HepG2 (cell line): ENCODE measurements at regions not wholly inside any gene's neighbourhood (a gene's known extent, or its start where the extent isn't known, plus 50 kb on each side); places are given as distances from the start of the nearest gene placed in this dataset.

Source experiments
- ATAC-seq: fragments of 200-7000 bp; cut with Tn5 transposase; 3 replicates; pipeline ENCODE4 v1.9.1; 2020; ENCODE audit warnings: mild to moderate bottlenecking, moderate library complexity
- BruUV-seq: library from RNA; stranded (reverse); fragments of 400-500 nt; replicated peaks from 2 replicates; lab custom pipeline; 2021; lab: Mats Ljungman, UMichigan
- CTCF ChIA-PET: fragments of 300-600 bp; formaldehyde crosslinking; extraction: SDS; loops from one replicate; lab custom pipeline; 2021; ENCODE audit warnings: low total read pairs, inconsistent platforms, low intra/inter-chr PET ratio; lab: Yijun Ruan, JAX
- POLR2A ChIA-PET: fragments of 350-600 bp; sonication (Branson Sonifier 250); formaldehyde crosslinking; loops from one replicate; lab custom pipeline; 2020; ENCODE audit warnings: antibody characterized with exemption, inconsistent platforms; lab: Yijun Ruan, JAX
- DNase-seq: peaks from one replicate; pipeline ENCODE4 v3.0.0-alpha.2; 2015; ENCODE audit warnings: low spot score
- FAIRE-seq: peaks from 3 replicates; lab custom pipeline; 2011; peaks lifted over from hg19 to GRCh38; lab: Jason Lieb, UNC
- H2AFZ ChIP-seq: one replicate; pipeline ENCODE4 v1.6.1; 2011; ENCODE audit warnings: low read length, inconsistent platforms
- H3K27ac ChIP-seq: fragments of 300-600 bp; 3 replicates; pipeline ENCODE4 v1.8.0; 2011; ENCODE audit warnings: mixed run types, mild to moderate bottlenecking, mixed read lengths, low read length, inconsistent platforms; ENCODE audit not compliant: insufficient read depth; ENCODE audit errors: extremely low read length
- H3K27me3 ChIP-seq, 2 experiments: fragments of 200-600 bp in 1 of 2; 2 replicates in 1 of 2; 3 replicates in 1 of 2; pipeline versions ENCODE4 v1.6.0 to v1.8.0; 2011; ENCODE audit warnings: low read length in 2 of 2, mild to moderate bottlenecking in 2 of 2, moderate library complexity in 2 of 2, inconsistent platforms in 1 of 2; ENCODE audit not compliant: insufficient read depth in 2 of 2, control insufficient read depth in 1 of 2
- H3K36me3 ChIP-seq, 2 experiments: fragments of 200-600 bp in 1 of 2; replicated peaks in 1 of 2; 2 replicates in 1 of 2; 3 replicates in 1 of 2; pipeline versions ENCODE4 v1.5.1 to v1.8.0; 2011; ENCODE audit warnings: low read length in 2 of 2, inconsistent platforms in 1 of 2; ENCODE audit not compliant: insufficient read depth in 2 of 2, control insufficient read depth in 1 of 2
- H3K4me1 ChIP-seq: 2 replicates; pipeline ENCODE4 v1.5.1; 2012; ENCODE audit warnings: low read length, inconsistent platforms; ENCODE audit not compliant: insufficient read depth
- H3K4me2 ChIP-seq: 2 replicates; pipeline ENCODE4 v1.6.0; 2011; ENCODE audit warnings: low read depth, low read length, inconsistent platforms
- H3K4me3 ChIP-seq, 3 experiments: fragments of 200-600 bp in 1 of 3; sonication (generic), shearing (Covaris generic) in 1 of 3; replicated peaks in 1 of 3; 2 replicates each; pipeline ENCODE4 v1.5.1; 2011 to 2016; ENCODE audit warnings: low read length in 3 of 3, inconsistent platforms in 2 of 3, low read depth in 2 of 3, mild to moderate bottlenecking in 2 of 3, control low read depth in 1 of 3, mixed read lengths in 1 of 3; ENCODE audit not compliant: insufficient read depth in 1 of 3
- H3K79me2 ChIP-seq: one replicate; pipeline ENCODE4 v1.6.1; 2011; ENCODE audit warnings: low read length, inconsistent platforms; ENCODE audit not compliant: insufficient read depth
- H3K9ac ChIP-seq: 2 replicates; pipeline ENCODE4 v1.6.0; 2011; ENCODE audit warnings: mild to moderate bottlenecking, low read depth, low read length, inconsistent platforms; ENCODE audit not compliant: insufficient read depth
- H3K9me3 ChIP-seq: 2 replicates; pipeline ENCODE4 v1.5.1; 2012; ENCODE audit warnings: mild to moderate bottlenecking, low read length
- H4K20me1 ChIP-seq: 2 replicates; pipeline ENCODE4 v1.6.0; 2011; ENCODE audit warnings: inconsistent platforms, mild to moderate bottlenecking, low read length, moderate library complexity; ENCODE audit not compliant: insufficient read depth
- KLF12 ChIP-seq: sonication (generic); formaldehyde crosslinking; IDR thresholded peaks from 2 replicates; pipeline ENCODE4 v1.4.0; 2020; ENCODE audit warnings: missing genetic modification reagents, borderline replicate concordance
- MED8 ChIP-seq: sonication (generic); formaldehyde crosslinking; IDR thresholded peaks from 2 replicates; pipeline ENCODE4 v1.8.1; 2023; ENCODE audit warnings: mild to moderate bottlenecking, missing genetic modification reagents; ENCODE audit not compliant: insufficient replicate concordance
- NFIB ChIP-seq: sonication (generic); formaldehyde crosslinking; IDR thresholded peaks from 2 replicates; pipeline ENCODE4 v1.9.0; 2021; ENCODE audit warnings: missing genetic modification reagents, mild to moderate bottlenecking, borderline replicate concordance
- POLR2AphosphoS5 ChIP-seq: IDR thresholded peaks from 2 replicates; pipeline ENCODE4 v1.6.1; 2012; ENCODE audit warnings: low read depth, low read length
- ZNF101 ChIP-seq: sonication (generic); formaldehyde crosslinking; IDR thresholded peaks from 2 replicates; pipeline ENCODE4 v1.4.0; 2020; ENCODE audit warnings: mild to moderate bottlenecking, low read depth, missing genetic modification reagents, borderline replicate concordance
- WGBS: methylation state at CpG from one replicate; pipeline ENCODE4 v1.1.6; 2017; ENCODE audit warnings: low lambda C conversion rate; 5-methylcytosine and 5-hydroxymethylcytosine counted together
- in situ Hi-C: cut with HindIII; loops from 2 replicates; pipeline ENCODE4 v1.10.0; 2017; ENCODE audit warnings: low pct_unique_long_range_greater_than_20kb; ENCODE audit not compliant: extremely low pct_ligation_motif_present
- intact Hi-C: fragments of 100-400 bp; cut with micrococcal nuclease; formaldehyde crosslinking; loops from one replicate; pipeline ENCODE4 v1.10.0; 2022; ENCODE audit not compliant: unreplicated experiment
- TF ChIP-seq, protein P1 (sequence below): IDR thresholded peaks from 2 replicates; pipeline ENCODE4 v1.6.1; 2016
- TF ChIP-seq, protein P2 (sequence below): sonication (generic); formaldehyde crosslinking; IDR thresholded peaks from 2 replicates; pipeline ENCODE4 v1.4.0; 2020; ENCODE audit warnings: mild to moderate bottlenecking, missing genetic modification reagents
- TF ChIP-seq, protein P3 (sequence below): sonication (generic); formaldehyde crosslinking; conservative IDR thresholded peaks from 2 replicates; pipeline ENCODE4 v1.4.0; 2020; ENCODE audit warnings: missing genetic modification reagents

DNA sequence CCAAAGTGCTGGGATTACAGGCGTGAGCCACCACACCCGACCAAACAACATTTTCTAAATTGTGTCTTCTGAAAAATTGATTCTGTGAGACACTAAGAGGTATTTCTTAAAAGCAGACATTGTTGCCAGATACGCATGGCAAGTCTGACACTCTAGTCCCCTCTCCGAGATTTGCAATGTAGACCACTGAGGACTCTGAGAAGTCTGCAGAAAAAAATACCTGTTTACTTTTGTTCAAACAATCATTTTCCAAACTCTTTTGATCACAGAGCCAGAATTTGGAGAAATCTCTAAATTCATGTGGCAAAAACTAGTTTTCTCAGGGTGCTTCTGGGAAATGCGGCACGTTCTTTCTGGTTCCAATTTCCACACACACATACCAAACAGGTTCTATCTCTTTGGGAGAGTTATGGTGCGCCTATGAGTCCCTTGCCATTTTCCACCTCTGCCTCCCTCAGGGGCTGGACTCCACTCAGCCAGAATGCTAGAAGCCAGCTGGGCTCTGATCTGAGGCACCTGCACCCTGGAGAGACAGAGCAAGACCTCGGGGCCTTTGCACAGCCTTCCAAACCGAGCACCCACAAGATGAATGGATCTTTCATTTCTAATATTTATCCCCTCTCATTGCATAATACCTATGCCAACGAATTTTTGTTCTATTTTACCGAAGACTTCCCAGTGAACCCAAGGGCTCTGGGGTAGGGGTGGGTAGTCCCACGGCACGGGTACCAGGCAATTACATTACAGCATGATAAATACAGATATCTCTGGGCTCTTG is 152.7 kb downstream of the MYCN start:
- in situ Hi-C loops: no loop called here
- Histone ChIP-seq H2AFZ (no peak overlapping the region), H3K4me3 (no peak overlapping the region), H3K27ac (no peak overlapping the region), H3K79me2 (no peaks in the 10 kb centered on the region), H3K4me2 (no peak overlapping the region), H4K20me1 (no peaks in the 10 kb centered on the region), H3K9ac (no peak overlapping the region), H3K27me3 (no peaks in the 10 kb centered on the region; a peak in 1 of 5 replicates), H3K36me3 (no peaks in the 10 kb centered on the region), H3K4me1 (peaks cover 72% of the 10 kb centered on the region), H3K9me3 (no peaks in the 10 kb centered on the region)
- no TSS peak for BruUV-seq
- DNase-seq (no peak), ATAC-seq (no peak), FAIRE-seq (no peak)
- ChIA-PET CTCF (no interaction called here), POLR2A (interaction anchor here (0.9 kb wide), 1 partner anchor 25 kb away, joined by 6 read pairs; no protein-coding TSS in a partner anchor)
- 73% methylated on average over 13 of the region's 13 CpGs for WGBS
- intact Hi-C loops: loop anchor here (5.0 kb wide), 1 partner anchor 151 kb away; the partner anchor contains the start of gene MYCN
- TF ChIP-seq, protein P1, sequence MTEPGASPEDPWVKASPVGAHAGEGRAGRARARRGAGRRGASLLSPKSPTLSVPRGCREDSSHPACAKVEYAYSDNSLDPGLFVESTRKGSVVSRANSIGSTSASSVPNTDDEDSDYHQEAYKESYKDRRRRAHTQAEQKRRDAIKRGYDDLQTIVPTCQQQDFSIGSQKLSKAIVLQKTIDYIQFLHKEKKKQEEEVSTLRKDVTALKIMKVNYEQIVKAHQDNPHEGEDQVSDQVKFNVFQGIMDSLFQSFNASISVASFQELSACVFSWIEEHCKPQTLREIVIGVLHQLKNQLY (CRISPR knock-in tag): no peak
- TF ChIP-seq MED8 (no peak), POLR2AphosphoS5 (no peak), KLF12 (CRISPR knock-in tag) (no peak), NFIB (CRISPR knock-in tag) (no peak), ZNF101 (no peak)
- TF ChIP-seq, protein P2, sequence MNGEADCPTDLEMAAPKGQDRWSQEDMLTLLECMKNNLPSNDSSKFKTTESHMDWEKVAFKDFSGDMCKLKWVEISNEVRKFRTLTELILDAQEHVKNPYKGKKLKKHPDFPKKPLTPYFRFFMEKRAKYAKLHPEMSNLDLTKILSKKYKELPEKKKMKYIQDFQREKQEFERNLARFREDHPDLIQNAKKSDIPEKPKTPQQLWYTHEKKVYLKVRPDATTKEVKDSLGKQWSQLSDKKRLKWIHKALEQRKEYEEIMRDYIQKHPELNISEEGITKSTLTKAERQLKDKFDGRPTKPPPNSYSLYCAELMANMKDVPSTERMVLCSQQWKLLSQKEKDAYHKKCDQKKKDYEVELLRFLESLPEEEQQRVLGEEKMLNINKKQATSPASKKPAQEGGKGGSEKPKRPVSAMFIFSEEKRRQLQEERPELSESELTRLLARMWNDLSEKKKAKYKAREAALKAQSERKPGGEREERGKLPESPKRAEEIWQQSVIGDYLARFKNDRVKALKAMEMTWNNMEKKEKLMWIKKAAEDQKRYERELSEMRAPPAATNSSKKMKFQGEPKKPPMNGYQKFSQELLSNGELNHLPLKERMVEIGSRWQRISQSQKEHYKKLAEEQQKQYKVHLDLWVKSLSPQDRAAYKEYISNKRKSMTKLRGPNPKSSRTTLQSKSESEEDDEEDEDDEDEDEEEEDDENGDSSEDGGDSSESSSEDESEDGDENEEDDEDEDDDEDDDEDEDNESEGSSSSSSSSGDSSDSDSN: no peak
- TF ChIP-seq, protein P3, sequence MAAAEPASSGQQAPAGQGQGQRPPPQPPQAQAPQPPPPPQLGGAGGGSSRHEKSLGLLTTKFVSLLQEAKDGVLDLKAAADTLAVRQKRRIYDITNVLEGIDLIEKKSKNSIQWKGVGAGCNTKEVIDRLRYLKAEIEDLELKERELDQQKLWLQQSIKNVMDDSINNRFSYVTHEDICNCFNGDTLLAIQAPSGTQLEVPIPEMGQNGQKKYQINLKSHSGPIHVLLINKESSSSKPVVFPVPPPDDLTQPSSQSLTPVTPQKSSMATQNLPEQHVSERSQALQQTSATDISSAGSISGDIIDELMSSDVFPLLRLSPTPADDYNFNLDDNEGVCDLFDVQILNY: no peak
